ENCODE measurements at regions not wholly inside any gene's neighbourhood (a gene's known extent, or its start where the extent isn't known, plus 50 kb on each side); places are given as distances from the start of the nearest gene placed in this dataset.

DNA sequence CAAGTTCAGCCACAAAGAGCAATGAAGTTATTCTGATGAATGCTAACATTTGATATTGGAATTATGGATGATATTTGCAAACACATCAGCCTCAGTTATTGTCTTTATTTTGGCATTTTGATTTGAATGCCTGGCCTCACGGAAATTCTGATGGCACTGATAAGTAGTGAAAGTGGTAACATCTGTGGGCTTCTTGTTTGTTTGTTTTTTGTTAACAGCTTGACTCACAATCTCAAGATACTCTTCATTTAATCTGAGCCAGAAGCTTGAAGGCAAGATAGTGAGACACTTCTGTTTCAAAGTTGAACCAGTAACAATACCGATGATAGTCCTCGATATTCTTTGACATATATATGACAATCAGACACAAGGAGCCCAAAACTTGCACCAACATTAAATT is 182.9 kb upstream of the NFIA start:
- DNase-seq (ENCODE audit: extremely low read depth, low read depth), result no peak
- TF ChIP-seq, protein P1, sequence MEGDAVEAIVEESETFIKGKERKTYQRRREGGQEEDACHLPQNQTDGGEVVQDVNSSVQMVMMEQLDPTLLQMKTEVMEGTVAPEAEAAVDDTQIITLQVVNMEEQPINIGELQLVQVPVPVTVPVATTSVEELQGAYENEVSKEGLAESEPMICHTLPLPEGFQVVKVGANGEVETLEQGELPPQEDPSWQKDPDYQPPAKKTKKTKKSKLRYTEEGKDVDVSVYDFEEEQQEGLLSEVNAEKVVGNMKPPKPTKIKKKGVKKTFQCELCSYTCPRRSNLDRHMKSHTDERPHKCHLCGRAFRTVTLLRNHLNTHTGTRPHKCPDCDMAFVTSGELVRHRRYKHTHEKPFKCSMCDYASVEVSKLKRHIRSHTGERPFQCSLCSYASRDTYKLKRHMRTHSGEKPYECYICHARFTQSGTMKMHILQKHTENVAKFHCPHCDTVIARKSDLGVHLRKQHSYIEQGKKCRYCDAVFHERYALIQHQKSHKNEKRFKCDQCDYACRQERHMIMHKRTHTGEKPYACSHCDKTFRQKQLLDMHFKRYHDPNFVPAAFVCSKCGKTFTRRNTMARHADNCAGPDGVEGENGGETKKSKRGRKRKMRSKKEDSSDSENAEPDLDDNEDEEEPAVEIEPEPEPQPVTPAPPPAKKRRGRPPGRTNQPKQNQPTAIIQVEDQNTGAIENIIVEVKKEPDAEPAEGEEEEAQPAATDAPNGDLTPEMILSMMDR (IDR thresholded peaks at IDR 0.05; ENCODE audit: low read depth, low read length, missing control alignments), result no peak
- H3K4me3 ChIP-seq (replicated peaks; ENCODE audit: low read depth, low read length), result no peak overlapping the region

DNA sequence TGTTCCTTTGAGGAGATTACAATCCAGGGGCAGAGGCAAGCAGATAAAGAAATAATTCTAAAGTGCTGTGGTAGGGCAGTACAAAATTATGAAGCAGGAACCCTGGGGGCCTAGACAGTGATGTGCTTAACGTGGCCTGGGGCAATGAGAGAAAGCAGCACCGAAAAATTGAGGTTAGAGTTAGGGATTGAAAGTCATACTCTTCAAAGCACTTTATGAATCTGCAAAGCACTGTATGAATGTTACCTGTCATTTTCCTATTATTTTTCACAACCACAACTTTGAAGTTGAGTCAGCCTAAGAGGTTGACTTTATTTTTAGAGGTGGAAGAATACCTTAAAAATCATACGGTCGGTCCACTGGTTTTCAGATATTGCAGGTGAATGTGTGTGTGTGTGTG is 183.4 kb upstream of the NFIA start:
- TF ChIP-seq, protein P1 (IDR thresholded peaks at IDR 0.05; ENCODE audit: low read depth, low read length, missing control alignments), result no peak
- H3K4me3 ChIP-seq (replicated peaks; ENCODE audit: low read depth, low read length), result no peak overlapping the region
- DNase-seq (ENCODE audit: extremely low read depth, low read depth), result no peak

DNA sequence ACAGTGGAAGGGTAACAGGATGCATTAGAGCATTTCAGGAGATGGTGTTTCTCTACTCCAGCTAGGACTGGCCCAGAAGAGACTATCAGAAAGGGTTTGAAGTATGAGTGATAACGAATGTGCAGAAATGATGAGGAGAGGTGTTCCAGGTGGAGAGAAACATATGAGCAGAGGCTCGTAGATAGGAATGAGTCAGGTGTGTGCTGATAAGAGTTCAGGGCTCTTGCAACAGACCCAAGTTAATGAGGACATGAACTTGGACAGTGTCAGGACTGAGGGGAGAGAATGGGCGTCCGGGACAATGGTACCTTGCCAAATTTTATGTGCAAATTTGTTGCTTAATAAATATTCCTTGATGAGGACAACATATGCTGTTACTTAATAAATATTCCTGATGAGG is 183.9 kb upstream of the NFIA start:
- H3K4me3 ChIP-seq (replicated peaks; ENCODE audit: low read depth, low read length), result no peak overlapping the region
- DNase-seq (ENCODE audit: extremely low read depth, low read depth), result no peak
- TF ChIP-seq, protein P1 (IDR thresholded peaks at IDR 0.05; ENCODE audit: low read depth, low read length, missing control alignments), result no peak

DNA sequence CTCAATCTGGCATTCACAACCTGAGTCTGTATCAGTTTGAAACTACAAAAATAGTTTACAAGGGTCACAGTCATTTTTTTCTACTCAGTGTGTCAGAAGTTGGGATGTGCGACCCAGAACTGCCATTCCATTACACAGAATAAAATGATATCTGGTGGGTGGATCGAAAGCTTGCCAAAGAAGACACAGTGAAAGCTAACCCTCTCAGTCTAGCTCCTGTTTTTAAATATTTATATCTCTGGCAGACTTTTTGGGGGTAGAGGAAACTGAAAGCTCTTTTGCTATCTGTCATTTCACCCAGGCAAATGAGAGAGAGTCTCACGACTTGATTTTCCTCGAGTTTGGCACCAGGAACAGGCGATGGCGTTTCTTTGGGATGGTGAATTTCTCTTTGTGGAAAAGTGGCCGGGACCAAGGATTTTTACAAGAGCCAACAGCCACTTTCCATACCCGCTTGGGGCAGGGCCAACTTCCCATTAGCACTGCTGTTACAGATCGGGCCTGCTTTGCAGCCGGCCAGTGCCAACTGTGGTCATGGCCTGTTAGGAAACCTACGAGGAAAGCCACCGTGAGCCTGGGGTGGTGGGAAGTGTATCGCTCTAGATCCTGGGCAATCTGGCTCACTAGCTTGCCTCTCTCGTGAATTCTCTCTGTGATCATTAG is 185.5 kb upstream of the NFIA start:
- no peak for DNase-seq (ENCODE audit: extremely low read depth, low read depth)
- TF ChIP-seq, protein P1 (IDR thresholded peaks at IDR 0.05; ENCODE audit: low read depth, low read length, missing control alignments), result no peak
- H3K4me3 ChIP-seq (replicated peaks; ENCODE audit: low read depth, low read length), result no peak overlapping the region

DNA sequence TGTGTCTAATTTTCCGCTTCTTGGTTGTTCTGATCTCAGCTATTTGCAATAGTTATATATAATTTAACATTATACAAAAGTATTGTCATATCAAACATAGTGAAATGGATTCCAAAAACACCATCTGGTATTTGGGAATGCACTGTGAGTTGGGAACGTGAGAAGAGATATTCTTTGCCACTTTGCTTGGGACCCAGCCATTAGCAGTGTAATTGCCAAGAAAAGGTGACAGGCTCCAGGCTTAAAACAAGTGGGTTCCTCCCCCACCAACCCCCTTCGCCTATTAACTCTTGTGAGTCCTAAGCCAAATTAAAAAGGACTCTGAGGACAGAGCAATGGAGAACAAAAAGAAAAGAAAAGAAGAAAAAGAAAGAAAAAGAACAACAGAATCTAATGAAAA is 186.7 kb upstream of the NFIA start:
- no peak overlapping the region for H3K4me3 ChIP-seq (replicated peaks; ENCODE audit: low read depth, low read length)
- DNase-seq (ENCODE audit: extremely low read depth, low read depth), result no peak
- TF ChIP-seq, protein P1 (IDR thresholded peaks at IDR 0.05; ENCODE audit: low read depth, low read length, missing control alignments), result no peak

DNA sequence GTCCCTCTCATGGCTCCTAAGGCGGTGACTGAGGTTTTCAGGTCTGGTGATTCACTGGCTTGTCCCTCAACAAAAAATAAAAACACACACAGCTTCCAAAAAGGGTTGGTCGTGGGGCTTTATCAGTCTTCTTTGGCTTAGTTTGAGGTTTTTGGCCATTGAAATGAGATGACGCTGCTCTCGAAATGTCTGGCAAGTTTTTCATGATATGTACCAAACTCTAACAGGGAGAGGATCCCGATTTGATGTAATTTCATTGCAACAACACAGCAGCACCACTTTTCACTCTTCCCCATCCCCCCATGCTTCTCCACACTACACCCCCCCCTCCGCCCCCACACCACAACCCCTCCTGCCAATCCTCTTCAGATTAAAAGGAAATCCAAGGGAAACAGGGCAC is 187.1 kb upstream of the NFIA start:
- DNase-seq (ENCODE audit: extremely low read depth, low read depth), result no peak
- TF ChIP-seq, protein P1 (IDR thresholded peaks at IDR 0.05; ENCODE audit: low read depth, low read length, missing control alignments), result no peak
- H3K4me3 ChIP-seq (replicated peaks; ENCODE audit: low read depth, low read length), result no peak overlapping the region

DNA sequence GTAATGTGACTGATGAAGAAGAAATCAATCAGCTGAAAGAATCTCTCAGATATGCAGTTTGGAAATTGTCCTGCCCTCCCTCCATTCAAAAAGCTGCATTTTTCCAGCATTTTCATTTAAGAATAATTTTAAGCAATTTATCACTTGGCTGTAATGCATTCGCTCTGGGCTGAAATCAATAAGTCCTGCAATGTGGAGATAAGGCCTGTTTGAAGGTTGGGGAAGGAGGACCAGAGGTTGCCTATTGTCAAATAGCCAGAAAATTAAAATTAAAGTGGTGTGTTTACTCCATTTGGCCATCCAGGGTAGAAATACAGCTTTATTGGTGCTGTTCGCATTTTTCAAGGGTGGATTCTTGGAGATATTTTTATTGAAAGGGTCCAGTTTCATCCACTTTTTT is 187.6 kb upstream of the NFIA start:
- TF ChIP-seq, protein P1 (IDR thresholded peaks at IDR 0.05; ENCODE audit: low read depth, low read length, missing control alignments), result no peak
- no peak overlapping the region for H3K4me3 ChIP-seq (replicated peaks; ENCODE audit: low read depth, low read length)
- DNase-seq (ENCODE audit: extremely low read depth, low read depth), result no peak

All from HFF-Myc (cell line).